ENCODE measurements at regions not wholly inside any gene's neighbourhood (a gene's known extent, or its start where the extent isn't known, plus 50 kb on each side); places are given as distances from the start of the nearest gene placed in this dataset.
A peak's percentile ranks its signal among the peaks of the same experiment; 100 is the strongest.

- no peak for DNase-seq (ENCODE audit: low read depth, low spot score)
Measured at GRCh38 chr20:46811224-46812084, 83.2 kb upstream of the EYA2 start.

GRCh38 chr20:46814366-46815232 lies 80.0 kb upstream of the EYA2 start:
- peak; percentile 17 for DNase-seq (ENCODE audit: low read depth, low spot score)

GRCh38 chr20:46816097-46816496 lies 78.5 kb upstream of the EYA2 start:
- no peak for DNase-seq (ENCODE audit: low read depth, low spot score)

GRCh38 chr20:46816886-46817638 lies 77.6 kb upstream of the EYA2 start:
- DNase-seq (ENCODE audit: low read depth, low spot score), result no peak

GRCh38 chr20:46820682-46821081 lies 74.0 kb upstream of the EYA2 start:
- no peak for DNase-seq (ENCODE audit: low read depth, low spot score)

GRCh38 chr20:46823271-46823751 lies 71.3 kb upstream of the EYA2 start:
- no peak for DNase-seq (ENCODE audit: low read depth, low spot score)

- no peak for DNase-seq (ENCODE audit: low read depth, low spot score)
Measured at GRCh38 chr20:46823753-46824152, 70.9 kb upstream of the EYA2 start.

- DNase-seq (ENCODE audit: low read depth, low spot score), result no peak
Measured at GRCh38 chr20:46826343-46826984, 68.2 kb upstream of the EYA2 start.

- no peak for DNase-seq (ENCODE audit: low read depth, low spot score)
Measured at GRCh38 chr20:46827718-46828458, 66.8 kb upstream of the EYA2 start.

- no peak for DNase-seq (ENCODE audit: low read depth, low spot score)
Measured at GRCh38 chr20:46828471-46828870, 66.2 kb upstream of the EYA2 start.

GRCh38 chr20:46830886-46831632 lies 63.6 kb upstream of the EYA2 start:
- DNase-seq (ENCODE audit: low read depth, low spot score), result no peak

GRCh38 chr20:46831633-46832011 lies 63.0 kb upstream of the EYA2 start:
- DNase-seq (ENCODE audit: low read depth, low spot score), result no peak

GRCh38 chr20:46832555-46832954 lies 62.1 kb upstream of the EYA2 start:
- no peak for DNase-seq (ENCODE audit: low read depth, low spot score)

GRCh38 chr20:46833360-46833759 lies 61.3 kb upstream of the EYA2 start:
- no peak for DNase-seq (ENCODE audit: low read depth, low spot score)

- no peak for DNase-seq (ENCODE audit: low read depth, low spot score)
Measured at GRCh38 chr20:46835418-46835817, 59.2 kb upstream of the EYA2 start.

- DNase-seq (ENCODE audit: low read depth, low spot score), result no peak
Measured at GRCh38 chr20:46837083-46837482, 57.6 kb upstream of the EYA2 start.

- DNase-seq (ENCODE audit: low read depth, low spot score), result no peak
Measured at GRCh38 chr20:46838011-46838410, 56.6 kb upstream of the EYA2 start.

- DNase-seq (ENCODE audit: low read depth, low spot score), result no peak
Measured at GRCh38 chr20:46840054-46840729, 54.5 kb upstream of the EYA2 start.

Data from smooth muscle cell of the brain vasculature (primary cell).